ENCODE measurements at regions not wholly inside any gene's neighbourhood (a gene's known extent, or its start where the extent isn't known, plus 50 kb on each side); places are given as distances from the start of the nearest gene placed in this dataset.

DNA sequence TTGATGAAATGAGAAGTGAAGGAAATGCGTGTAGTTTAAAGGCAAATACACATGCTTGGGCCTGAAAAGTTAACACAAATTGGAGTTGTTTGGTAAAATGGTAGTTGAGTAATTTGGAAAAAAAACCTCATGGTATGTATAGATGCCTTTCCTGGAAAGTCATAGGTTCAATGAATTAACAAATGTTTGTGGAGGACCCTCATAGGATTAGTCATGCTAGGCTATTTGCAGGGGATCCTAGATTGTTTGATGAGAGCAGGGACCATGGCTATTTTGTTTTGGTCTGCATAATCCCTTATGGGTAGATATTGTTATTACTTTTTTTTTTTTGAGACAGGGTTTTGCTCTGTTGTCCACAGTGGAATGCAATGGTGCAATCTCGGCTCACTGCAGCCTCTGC, 93.5 kb upstream of the NR3C1 start:
- H3K27ac Mint-ChIP-seq = no peak overlapping the region; the same call in 1 of the 2 replicates
- no peak for DNase-seq
- H3K27me3 Mint-ChIP-seq (ENCODE audit: insufficient read depth) = no peaks in the 10 kb centered on the region; the same call in 1 of the 2 replicates
- H3K4me1 Mint-ChIP-seq (ENCODE audit: low read depth) = peaks cover 47% of the 10 kb centered on the region
- no peak overlapping the region for H3K4me3 Mint-ChIP-seq
- no peaks in the 10 kb centered on the region for H3K9me3 Mint-ChIP-seq
- H3K36me3 Mint-ChIP-seq (ENCODE audit: low read depth) = no peaks in the 10 kb centered on the region
- TF ChIP-seq, protein P1, sequence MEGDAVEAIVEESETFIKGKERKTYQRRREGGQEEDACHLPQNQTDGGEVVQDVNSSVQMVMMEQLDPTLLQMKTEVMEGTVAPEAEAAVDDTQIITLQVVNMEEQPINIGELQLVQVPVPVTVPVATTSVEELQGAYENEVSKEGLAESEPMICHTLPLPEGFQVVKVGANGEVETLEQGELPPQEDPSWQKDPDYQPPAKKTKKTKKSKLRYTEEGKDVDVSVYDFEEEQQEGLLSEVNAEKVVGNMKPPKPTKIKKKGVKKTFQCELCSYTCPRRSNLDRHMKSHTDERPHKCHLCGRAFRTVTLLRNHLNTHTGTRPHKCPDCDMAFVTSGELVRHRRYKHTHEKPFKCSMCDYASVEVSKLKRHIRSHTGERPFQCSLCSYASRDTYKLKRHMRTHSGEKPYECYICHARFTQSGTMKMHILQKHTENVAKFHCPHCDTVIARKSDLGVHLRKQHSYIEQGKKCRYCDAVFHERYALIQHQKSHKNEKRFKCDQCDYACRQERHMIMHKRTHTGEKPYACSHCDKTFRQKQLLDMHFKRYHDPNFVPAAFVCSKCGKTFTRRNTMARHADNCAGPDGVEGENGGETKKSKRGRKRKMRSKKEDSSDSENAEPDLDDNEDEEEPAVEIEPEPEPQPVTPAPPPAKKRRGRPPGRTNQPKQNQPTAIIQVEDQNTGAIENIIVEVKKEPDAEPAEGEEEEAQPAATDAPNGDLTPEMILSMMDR (IDR thresholded peaks at IDR 0.05) = no peak

DNA sequence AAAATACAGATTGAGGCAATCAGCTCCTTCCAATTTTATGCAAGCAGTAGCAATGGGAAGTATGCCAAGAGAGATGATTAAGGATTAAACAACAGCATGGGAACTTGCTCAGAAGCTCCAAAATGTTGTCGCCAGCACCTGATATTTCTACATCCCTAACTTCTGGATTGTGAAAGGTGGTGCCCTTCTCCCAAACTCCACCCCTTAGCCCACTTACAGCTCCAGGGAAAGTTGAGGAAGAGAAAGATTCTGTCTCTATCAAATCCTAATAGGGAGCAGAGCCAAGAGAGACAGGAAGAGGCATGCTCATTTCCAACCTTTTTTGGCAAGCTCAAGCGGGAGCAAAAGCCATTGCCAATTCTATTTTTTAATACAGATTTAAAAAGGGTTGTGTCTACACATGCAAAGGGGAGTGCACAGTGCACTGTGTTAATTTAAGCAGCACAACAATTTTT, 92.4 kb upstream of the NR3C1 start:
- no peaks in the 10 kb centered on the region for H3K36me3 Mint-ChIP-seq (ENCODE audit: low read depth)

DNA sequence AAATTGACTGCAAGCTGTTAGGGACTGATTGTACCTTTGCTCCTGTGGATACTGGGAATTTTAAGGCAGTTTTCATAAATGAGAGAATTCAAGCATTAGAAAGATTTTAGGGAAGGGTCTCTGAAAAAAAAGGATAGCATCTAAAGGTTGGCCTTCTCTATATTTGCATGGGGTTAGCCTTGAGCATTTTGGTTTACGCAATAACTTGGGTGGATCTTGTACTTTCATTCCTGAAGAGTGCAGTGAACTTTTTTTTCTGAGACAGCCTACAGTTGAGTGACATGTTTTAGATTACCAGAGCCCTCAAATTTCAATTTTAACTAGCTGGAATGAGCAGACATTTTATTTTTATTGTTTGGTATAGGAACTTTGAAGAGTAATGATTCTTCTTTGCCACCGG, 91.6 kb upstream of the NR3C1 start:
- peak overlapping the region; percentile 89 for H3K27ac Mint-ChIP-seq
- no peaks in the 10 kb centered on the region for H3K36me3 Mint-ChIP-seq (ENCODE audit: low read depth)
- DNase-seq = no peak
- TF ChIP-seq, protein P1 (IDR thresholded peaks at IDR 0.05) = no peak
- H3K4me1 Mint-ChIP-seq (ENCODE audit: low read depth) = peaks cover 37% of the 10 kb centered on the region
- no peaks in the 10 kb centered on the region; the same call in 1 of the 2 replicates for H3K27me3 Mint-ChIP-seq (ENCODE audit: insufficient read depth)
- peak overlapping the region; percentile 59; the same call in 1 of the 2 replicates for H3K4me3 Mint-ChIP-seq
- H3K9me3 Mint-ChIP-seq = no peaks in the 10 kb centered on the region

More for the DNA sequence above, 92.4 kb upstream of the NR3C1 start:
- H3K27me3 Mint-ChIP-seq (ENCODE audit: insufficient read depth) = no peaks in the 10 kb centered on the region; the same call in 1 of the 2 replicates
- peak overlapping the region; percentile 89 for H3K27ac Mint-ChIP-seq
- DNase-seq = peak; percentile 58
- TF ChIP-seq, protein P1 (IDR thresholded peaks at IDR 0.05) = no peak
- H3K9me3 Mint-ChIP-seq = no peaks in the 10 kb centered on the region
- peaks cover 37% of the 10 kb centered on the region for H3K4me1 Mint-ChIP-seq (ENCODE audit: low read depth)
- H3K4me3 Mint-ChIP-seq = peak overlapping the region; percentile 59

DNA sequence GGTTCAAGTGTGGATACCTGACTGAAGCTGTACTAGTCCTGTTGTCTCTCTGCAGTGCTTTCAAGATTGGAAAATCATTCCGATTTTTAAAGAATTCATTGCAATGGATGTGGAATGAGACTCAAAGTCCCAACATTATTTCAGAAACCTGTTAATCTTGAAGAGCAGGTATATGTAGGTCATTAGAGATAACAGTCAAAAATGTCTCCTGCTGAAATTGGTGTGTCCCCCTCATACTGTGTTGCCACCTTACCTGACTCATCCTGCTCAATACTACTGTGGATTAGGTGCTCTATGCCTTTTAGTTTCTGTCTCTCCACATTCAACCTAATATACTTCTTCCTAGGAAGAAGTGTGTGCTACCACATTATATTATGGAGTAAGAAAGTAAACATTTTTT, 91.1 kb upstream of the NR3C1 start:
- Mint-ChIP-seq H3K36me3 (ENCODE audit: low read depth) (no peaks in the 10 kb centered on the region), H3K27me3 (ENCODE audit: insufficient read depth) (no peaks in the 10 kb centered on the region; the same call in 1 of the 2 replicates), H3K9me3 (no peaks in the 10 kb centered on the region), H3K27ac (peak overlapping the region; percentile 89), H3K4me3 (no peak overlapping the region; the same call in 1 of the 2 replicates), H3K4me1 (ENCODE audit: low read depth) (peaks cover 37% of the 10 kb centered on the region)
- TF ChIP-seq, protein P1 (IDR thresholded peaks at IDR 0.05) = no peak
- DNase-seq = no peak

DNA sequence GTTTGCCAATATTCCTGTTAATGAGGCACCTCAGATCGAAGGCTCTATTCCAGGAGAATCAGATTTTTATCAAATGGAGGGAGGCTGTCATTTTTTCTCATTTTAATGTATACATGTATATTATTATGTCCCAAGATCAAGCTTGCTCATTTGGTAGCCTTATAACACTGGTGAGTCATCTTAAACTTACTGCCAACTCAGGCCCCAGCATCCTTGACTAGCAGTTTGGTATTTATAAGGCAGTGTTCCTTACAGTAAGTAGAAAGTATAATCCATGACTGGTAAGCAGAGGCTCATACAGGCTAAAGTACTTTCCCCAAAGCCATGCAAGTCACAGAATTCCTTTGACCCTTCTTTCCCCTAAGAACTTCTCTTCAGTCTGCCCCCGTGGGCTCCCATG, 90.7 kb upstream of the NR3C1 start:
- no peaks in the 10 kb centered on the region; the same call in 1 of the 2 replicates for H3K27me3 Mint-ChIP-seq (ENCODE audit: insufficient read depth)
- H3K36me3 Mint-ChIP-seq (ENCODE audit: low read depth) = no peaks in the 10 kb centered on the region
- H3K27ac Mint-ChIP-seq = peak overlapping the region; percentile 89
- no peak overlapping the region for H3K4me3 Mint-ChIP-seq
- peaks cover 37% of the 10 kb centered on the region for H3K4me1 Mint-ChIP-seq (ENCODE audit: low read depth)
- TF ChIP-seq, protein P1 (IDR thresholded peaks at IDR 0.05) = no peak
- DNase-seq = peak; percentile 80
- no peaks in the 10 kb centered on the region for H3K9me3 Mint-ChIP-seq
